Endometrium (tissue), 2 donors: ENCODE measurements at regions not wholly inside any gene's neighbourhood (a gene's known extent, or its start where the extent isn't known, plus 50 kb on each side); places are given as distances from the start of the nearest gene placed in this dataset.

ENCODE experiments used
- FAIRE-seq: peaks from 2 replicates; lab custom pipeline; 2012; peaks lifted over from hg19 to GRCh38; lab: Jason Lieb, UNC
- donor health status: control.
- donor health status: control.

- FAIRE-seq: no peak
Measured at GRCh38 chr10:131425752-131426533, 114.4 kb upstream of the TCERG1L start.

GRCh38 chr10:131426534-131426898 is 115.0 kb upstream of the TCERG1L start:
- no peak for FAIRE-seq

GRCh38 chr10:131427281-131427680 is 115.8 kb upstream of the TCERG1L start:
- peak; percentile 85 for FAIRE-seq

GRCh38 chr10:131427901-131428300 is 116.4 kb upstream of the TCERG1L start:
- FAIRE-seq: no peak

- FAIRE-seq: no peak
Measured at GRCh38 chr10:131429141-131429540, 117.6 kb upstream of the TCERG1L start.

- FAIRE-seq: no peak
Measured at GRCh38 chr10:131429942-131430341, 118.4 kb upstream of the TCERG1L start.

GRCh38 chr10:131430716-131431412 is 119.3 kb upstream of the TCERG1L start:
- no peak for FAIRE-seq

- FAIRE-seq: no peak
Measured at GRCh38 chr10:131431533-131431932, 120.0 kb upstream of the TCERG1L start.

GRCh38 chr10:131431978-131432690 is 120.6 kb upstream of the TCERG1L start:
- FAIRE-seq: no peak

- no peak for FAIRE-seq
Measured at GRCh38 chr10:131433568-131433967, 122.0 kb upstream of the TCERG1L start.

- FAIRE-seq: no peak
Measured at GRCh38 chr10:131435232-131435631, 123.7 kb upstream of the TCERG1L start.

GRCh38 chr10:131435760-131436457 is 124.4 kb upstream of the TCERG1L start:
- FAIRE-seq: no peak

- no peak for FAIRE-seq
Measured at GRCh38 chr10:131436458-131436857, 124.9 kb upstream of the TCERG1L start.

GRCh38 chr10:131437556-131438475 is 126.3 kb upstream of the TCERG1L start:
- no peak for FAIRE-seq

- FAIRE-seq: no peak
Measured at GRCh38 chr10:131438665-131439064, 127.1 kb upstream of the TCERG1L start.

- FAIRE-seq: no peak
Measured at GRCh38 chr10:131439705-131440104, 128.2 kb upstream of the TCERG1L start.

GRCh38 chr10:131440405-131441360 is 129.2 kb upstream of the TCERG1L start:
- no peak for FAIRE-seq

GRCh38 chr10:131442271-131442670 is 130.8 kb upstream of the TCERG1L start:
- no peak for FAIRE-seq

- no peak for FAIRE-seq
Measured at GRCh38 chr10:131444286-131444685, 132.8 kb upstream of the TCERG1L start.

- FAIRE-seq: no peak
Measured at GRCh38 chr10:131444862-131445461, 133.4 kb upstream of the TCERG1L start.
